ENCODE measurements at regions not wholly inside any gene's neighbourhood (a gene's known extent, or its start where the extent isn't known, plus 50 kb on each side); places are given as distances from the start of the nearest gene placed in this dataset.

- Histone ChIP-seq H3K27me3 (ENCODE audit: control insufficient read depth in 1 of 2, insufficient read depth in 2 of 2, low read length in 1 of 2) (no peaks in the 10 kb centered on the region), H3K27ac (ENCODE audit: low read depth in 1 of 2, low read length in 2 of 2) (no peak overlapping the region), H3K9me3 (ENCODE audit: control insufficient read depth, low read length) (no peaks in the 10 kb centered on the region), H3K36me3 (ENCODE audit: control insufficient read depth in 1 of 2, insufficient read depth in 2 of 2, low read length in 1 of 2) (no peaks in the 10 kb centered on the region), H3K4me1 (ENCODE audit: control insufficient read depth in 1 of 2, insufficient read depth in 2 of 2, low read length in 2 of 2) (peaks cover 0 to 3% of the 10 kb centered on the region in 2 donors), H3K4me3 (ENCODE audit: low read length in 2 of 2) (no peak overlapping the region)
- no peak for ATAC-seq (ENCODE audit: low FRiP score)
- no peak for DNase-seq
- intact Hi-C loops (cut with DNase I): loop anchor here (5.0 kb wide), 2 partner anchors 62 to 953 kb away; partner anchors contain the start of gene FOXC1 (in 1 of the 2)
- WGBS, 2 donors: 60 to 73% methylated on average over 8 of the region's 8 CpGs
These were observed 190.4 kb downstream of the MYLK4 start for GRCh38 chr6:2560140-2560818.

GRCh38 chr6:2558861-2559801, 191.6 kb downstream of the MYLK4 start:
- no peak overlapping the region for H3K27ac ChIP-seq (ENCODE audit: low read depth in 1 of 2, low read length in 2 of 2)
- no peaks in the 10 kb centered on the region for H3K9me3 ChIP-seq (ENCODE audit: control insufficient read depth, low read length)
- no peak overlapping the region for H3K4me3 ChIP-seq (ENCODE audit: low read length in 2 of 2)
- 89 to 93% methylated on average over 25 of the region's 25 CpGs for WGBS, 2 donors
- H3K4me1 ChIP-seq (ENCODE audit: control insufficient read depth in 1 of 2, insufficient read depth in 2 of 2, low read length in 2 of 2): peaks cover 0 to 3% of the 10 kb centered on the region in 2 donors
- H3K36me3 ChIP-seq (ENCODE audit: control insufficient read depth in 1 of 2, insufficient read depth in 2 of 2, low read length in 1 of 2): no peaks in the 10 kb centered on the region
- no peak for DNase-seq
- intact Hi-C loops (cut with DNase I): no loop called here
- no peak for ATAC-seq (ENCODE audit: low FRiP score)
- no peaks in the 10 kb centered on the region for H3K27me3 ChIP-seq (ENCODE audit: control insufficient read depth in 1 of 2, insufficient read depth in 2 of 2, low read length in 1 of 2)

GRCh38 chr6:2558098-2558680, 192.5 kb downstream of the MYLK4 start:
- no peaks in the 10 kb centered on the region for H3K4me1 ChIP-seq (ENCODE audit: control insufficient read depth in 1 of 2, insufficient read depth in 2 of 2, low read length in 2 of 2)
- 95 to 97% methylated on average over 13 of the region's 13 CpGs for WGBS, 2 donors
- DNase-seq (no peak), ATAC-seq (ENCODE audit: low FRiP score) (no peak)
- no peak overlapping the region for H3K27ac ChIP-seq (ENCODE audit: low read depth in 1 of 2, low read length in 2 of 2)
- no peaks in the 10 kb centered on the region for H3K36me3 ChIP-seq (ENCODE audit: control insufficient read depth in 1 of 2, insufficient read depth in 2 of 2, low read length in 1 of 2)
- no peak overlapping the region for H3K4me3 ChIP-seq (ENCODE audit: low read length in 2 of 2)
- intact Hi-C loops (cut with DNase I): no loop called here
- H3K9me3 ChIP-seq (ENCODE audit: control insufficient read depth, low read length): no peaks in the 10 kb centered on the region
- no peaks in the 10 kb centered on the region for H3K27me3 ChIP-seq (ENCODE audit: control insufficient read depth in 1 of 2, insufficient read depth in 2 of 2, low read length in 1 of 2)

- Histone ChIP-seq H3K4me1 (ENCODE audit: control insufficient read depth in 1 of 2, insufficient read depth in 2 of 2, low read length in 2 of 2) (no peaks in the 10 kb centered on the region), H3K36me3 (ENCODE audit: control insufficient read depth in 1 of 2, insufficient read depth in 2 of 2, low read length in 1 of 2) (no peaks in the 10 kb centered on the region), H3K4me3 (ENCODE audit: low read length in 2 of 2) (no peak overlapping the region), H3K27ac (ENCODE audit: low read depth in 1 of 2, low read length in 2 of 2) (no peak overlapping the region), H3K9me3 (ENCODE audit: control insufficient read depth, low read length) (no peaks in the 10 kb centered on the region), H3K27me3 (ENCODE audit: control insufficient read depth in 1 of 2, insufficient read depth in 2 of 2, low read length in 1 of 2) (no peaks in the 10 kb centered on the region)
- DNase-seq: no peak
- no peak for ATAC-seq (ENCODE audit: low FRiP score)
- intact Hi-C loops (cut with DNase I): no loop called here
- 94 to 95% methylated on average over 7 of the region's 7 CpGs for WGBS, 2 donors
These were observed 193.5 kb downstream of the MYLK4 start for GRCh38 chr6:2557181-2557720.

GRCh38 chr6:2556761-2557160, 194.0 kb downstream of the MYLK4 start:
- Histone ChIP-seq H3K27me3 (ENCODE audit: control insufficient read depth in 1 of 2, insufficient read depth in 2 of 2, low read length in 1 of 2) (no peaks in the 10 kb centered on the region), H3K4me1 (ENCODE audit: control insufficient read depth in 1 of 2, insufficient read depth in 2 of 2, low read length in 2 of 2) (no peaks in the 10 kb centered on the region), H3K9me3 (ENCODE audit: control insufficient read depth, low read length) (no peaks in the 10 kb centered on the region), H3K4me3 (ENCODE audit: low read length in 2 of 2) (no peak overlapping the region), H3K27ac (ENCODE audit: low read depth in 1 of 2, low read length in 2 of 2) (no peak overlapping the region), H3K36me3 (ENCODE audit: control insufficient read depth in 1 of 2, insufficient read depth in 2 of 2, low read length in 1 of 2) (no peaks in the 10 kb centered on the region)
- no peak for DNase-seq
- no peak for ATAC-seq (ENCODE audit: low FRiP score)
- intact Hi-C loops (cut with DNase I): no loop called here
- WGBS, 2 donors: 37 to 55% methylated on average over 5 of the region's 5 CpGs

GRCh38 chr6:2554651-2555260, 196.0 kb downstream of the MYLK4 start:
- intact Hi-C loops (cut with DNase I): no loop called here
- no peak overlapping the region for H3K27ac ChIP-seq (ENCODE audit: low read depth in 1 of 2, low read length in 2 of 2)
- ATAC-seq (ENCODE audit: low FRiP score) (no peak), DNase-seq (no peak)
- no peaks in the 10 kb centered on the region for H3K36me3 ChIP-seq (ENCODE audit: control insufficient read depth in 1 of 2, insufficient read depth in 2 of 2, low read length in 1 of 2)
- no peaks in the 10 kb centered on the region for H3K27me3 ChIP-seq (ENCODE audit: control insufficient read depth in 1 of 2, insufficient read depth in 2 of 2, low read length in 1 of 2)
- no peaks in the 10 kb centered on the region for H3K9me3 ChIP-seq (ENCODE audit: control insufficient read depth, low read length)
- no peak overlapping the region for H3K4me3 ChIP-seq (ENCODE audit: low read length in 2 of 2)
- H3K4me1 ChIP-seq (ENCODE audit: control insufficient read depth in 1 of 2, insufficient read depth in 2 of 2, low read length in 2 of 2): no peaks in the 10 kb centered on the region
- 65 to 96% methylated on average over 4 of the region's 4 CpGs for WGBS, 2 donors

GRCh38 chr6:2552526-2553154, 198.1 kb downstream of the MYLK4 start:
- no peak for DNase-seq
- WGBS, 2 donors: 37 to 40% methylated on average over 10 of the region's 10 CpGs
- intact Hi-C loops (cut with DNase I): no loop called here
- H3K27me3 ChIP-seq (ENCODE audit: control insufficient read depth in 1 of 2, insufficient read depth in 2 of 2, low read length in 1 of 2): no peaks in the 10 kb centered on the region
- H3K4me1 ChIP-seq (ENCODE audit: control insufficient read depth in 1 of 2, insufficient read depth in 2 of 2, low read length in 2 of 2): no peaks in the 10 kb centered on the region
- no peak for ATAC-seq (ENCODE audit: low FRiP score)
- H3K9me3 ChIP-seq (ENCODE audit: control insufficient read depth, low read length): no peaks in the 10 kb centered on the region
- no peak overlapping the region for H3K27ac ChIP-seq (ENCODE audit: low read depth in 1 of 2, low read length in 2 of 2)
- no peak overlapping the region for H3K4me3 ChIP-seq (ENCODE audit: low read length in 2 of 2)
- H3K36me3 ChIP-seq (ENCODE audit: control insufficient read depth in 1 of 2, insufficient read depth in 2 of 2, low read length in 1 of 2): no peaks in the 10 kb centered on the region

- Histone ChIP-seq H3K9me3 (ENCODE audit: control insufficient read depth, low read length) (no peaks in the 10 kb centered on the region), H3K27me3 (ENCODE audit: control insufficient read depth in 1 of 2, insufficient read depth in 2 of 2, low read length in 1 of 2) (no peaks in the 10 kb centered on the region), H3K27ac (ENCODE audit: low read depth in 1 of 2, low read length in 2 of 2) (no peak overlapping the region), H3K4me3 (ENCODE audit: low read length in 2 of 2) (no peak overlapping the region), H3K36me3 (ENCODE audit: control insufficient read depth in 1 of 2, insufficient read depth in 2 of 2, low read length in 1 of 2) (no peaks in the 10 kb centered on the region), H3K4me1 (ENCODE audit: control insufficient read depth in 1 of 2, insufficient read depth in 2 of 2, low read length in 2 of 2) (no peaks in the 10 kb centered on the region)
- no peak for ATAC-seq (ENCODE audit: low FRiP score)
- DNase-seq: no peak
- intact Hi-C loops (cut with DNase I): no loop called here
- 89 to 92% methylated on average over 3 of the region's 3 CpGs for WGBS, 2 donors
These were observed 199.0 kb downstream of the MYLK4 start for GRCh38 chr6:2551705-2552104.

Measured in aorta (tissue), 5 donors.